Lower lobe of right lung (tissue), 2 donors: ENCODE measurements at regions not wholly inside any gene's neighbourhood (a gene's known extent, or its start where the extent isn't known, plus 50 kb on each side); places are given as distances from the start of the nearest gene placed in this dataset.

ENCODE experiments used
- ATAC-seq, 2 donors: fragments of 200-7000 bp; cut with Tn5 transposase; one replicate each; pipeline ENCODE4 v1.9.1; 2020 to 2022; ENCODE audit warnings: mild to moderate bottlenecking in 2 of 2, moderate library complexity in 2 of 2
- DNase-seq: peaks from one replicate; pipeline ENCODE4 v3.0.0-alpha.2; 2020
- H3K27ac ChIP-seq: fragments of 200-600 bp; one replicate; pipeline ENCODE4 v1.8.0; 2022
- H3K27me3 ChIP-seq: fragments of 200-600 bp; one replicate; pipeline ENCODE4 v1.8.0; 2022; ENCODE audit warnings: low read depth
- H3K36me3 ChIP-seq: fragments of 200-600 bp; one replicate; pipeline ENCODE4 v1.8.0; 2022; ENCODE audit warnings: mild to moderate bottlenecking
- H3K4me1 ChIP-seq: fragments of 200-600 bp; one replicate; pipeline ENCODE4 v1.8.0; 2022
- H3K4me3 ChIP-seq: fragments of 200-600 bp; one replicate; pipeline ENCODE4 v1.8.0; 2022; ENCODE audit warnings: mild to moderate bottlenecking
- H3K9me3 ChIP-seq: fragments of 200-600 bp; one replicate; pipeline ENCODE4 v1.8.0; 2022
- CTCF ChIP-seq: fragments of 200-600 bp; IDR thresholded peaks from one replicate; pipeline ENCODE4 v1.8.0; 2022; ENCODE audit warnings: antibody characterized with exemption, mild to moderate bottlenecking
- intact Hi-C: fragments of 100-400 bp; cut with DNase I; formaldehyde crosslinking; loops from one replicate; pipeline ENCODE4 v1.11.0; 2022
- donor health status: DM: no; HTN: yes; CAD: no; lungs with severe emphysema.

GRCh38 chr17:6208608-6209180 is 138.5 kb downstream of the WSCD1 start:
- no peak overlapping the region for H3K27ac ChIP-seq
- no peak for DNase-seq
- H3K4me1 ChIP-seq, result no peaks in the 10 kb centered on the region
- no peaks in the 10 kb centered on the region for H3K36me3 ChIP-seq
- H3K4me3 ChIP-seq, result no peak overlapping the region
- ATAC-seq, result no peak
- intact Hi-C loops, result no loop called here
- peaks cover 8% of the 10 kb centered on the region for H3K27me3 ChIP-seq
- no peak for TF ChIP-seq CTCF
- no peaks in the 10 kb centered on the region for H3K9me3 ChIP-seq

DNA sequence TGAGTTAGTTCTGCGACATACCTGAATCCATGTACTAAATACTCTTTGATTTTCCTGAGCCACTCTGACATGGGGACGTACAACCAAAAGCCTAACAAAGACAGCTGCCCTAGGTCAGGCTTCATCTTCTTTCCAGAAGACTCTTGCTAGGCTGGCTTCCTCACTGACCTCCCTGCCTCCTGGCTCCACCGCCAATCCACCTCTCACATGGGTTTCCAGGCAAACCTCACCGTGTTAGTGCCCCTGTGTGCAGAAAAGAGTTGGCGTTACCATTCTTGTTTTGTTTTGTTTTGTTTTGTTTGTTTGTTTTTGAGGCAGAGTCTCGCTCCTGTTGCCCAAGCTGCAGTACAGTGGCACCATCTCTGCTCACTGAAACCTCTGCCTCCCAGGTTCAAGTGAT is 135.3 kb downstream of the WSCD1 start:
- H3K4me3 ChIP-seq, result no peak overlapping the region
- ATAC-seq, result no peak
- H3K27me3 ChIP-seq, result peaks cover 12% of the 10 kb centered on the region
- no peak for DNase-seq
- no peaks in the 10 kb centered on the region for H3K9me3 ChIP-seq
- no peak for TF ChIP-seq CTCF
- intact Hi-C loops, result no loop called here
- H3K4me1 ChIP-seq, result no peaks in the 10 kb centered on the region
- no peak overlapping the region for H3K27ac ChIP-seq
- H3K36me3 ChIP-seq, result no peaks in the 10 kb centered on the region

GRCh38 chr17:6205033-6205432 is 134.9 kb downstream of the WSCD1 start:
- no peak for ATAC-seq
- Histone ChIP-seq H3K9me3 (no peaks in the 10 kb centered on the region), H3K36me3 (no peaks in the 10 kb centered on the region), H3K4me1 (no peaks in the 10 kb centered on the region), H3K27me3 (peaks cover 12% of the 10 kb centered on the region), H3K4me3 (no peak overlapping the region), H3K27ac (no peak overlapping the region)
- intact Hi-C loops, result no loop called here
- DNase-seq, result no peak
- no peak for TF ChIP-seq CTCF

- TF ChIP-seq CTCF, result no peak
- Histone ChIP-seq H3K9me3 (no peaks in the 10 kb centered on the region), H3K27ac (no peak overlapping the region), H3K36me3 (no peaks in the 10 kb centered on the region), H3K4me1 (no peaks in the 10 kb centered on the region), H3K27me3 (peaks cover 12% of the 10 kb centered on the region), H3K4me3 (no peak overlapping the region)
- intact Hi-C loops, result no loop called here
- ATAC-seq (no peak), DNase-seq (no peak)
Observed at GRCh38 chr17:6204203-6204722, 134.1 kb downstream of the WSCD1 start.

DNA sequence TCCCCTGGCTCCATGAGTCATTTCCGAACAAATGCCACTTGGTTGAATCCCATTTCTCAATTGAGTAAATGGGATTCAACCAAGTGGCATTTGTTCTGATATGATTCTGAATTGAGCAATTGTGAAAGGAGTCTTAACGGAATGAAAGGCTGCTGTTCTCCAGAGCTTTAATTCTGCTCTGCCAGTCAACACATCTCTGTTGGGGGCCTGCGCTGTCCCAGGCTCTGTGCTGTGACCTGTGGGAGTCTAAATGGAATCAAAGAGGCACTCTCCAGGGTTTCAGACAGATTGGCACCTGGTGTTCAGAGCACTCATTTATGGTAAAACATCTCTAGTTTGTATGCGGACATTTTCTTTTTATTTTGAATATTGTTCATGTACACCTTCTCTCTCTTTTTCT is 126.2 kb downstream of the WSCD1 start:
- intact Hi-C loops, result no loop called here
- no peak for ATAC-seq
- Histone ChIP-seq H3K4me3 (no peak overlapping the region), H3K27me3 (peaks cover 4% of the 10 kb centered on the region), H3K27ac (no peak overlapping the region), H3K9me3 (no peaks in the 10 kb centered on the region), H3K36me3 (no peaks in the 10 kb centered on the region), H3K4me1 (no peaks in the 10 kb centered on the region)
- no peak for DNase-seq
- TF ChIP-seq CTCF, result no peak
